Activated T-helper 1 cell treated with anti-CD3 and anti-CD28 coated beads, Interleukin-12 subunit alpha, Interleukin-12 subunit beta, Interleukin-2, Interleukin-4 antibody, amounts not matched to agents 30 ng/mL and 10 ng/mL and 1 ng/mL, durations not matched to agents 14 hours and 24 hours and 36 hours (primary cell): ENCODE measurements at regions not wholly inside any gene's neighbourhood (a gene's known extent, or its start where the extent isn't known, plus 50 kb on each side); places are given as distances from the start of the nearest gene placed in this dataset.
"Not testable (repeated sequence)": the region's sequence is repeated elsewhere in the genome, so short reads cannot be mapped to it uniquely, and the experiment has no call there.

Experiments
- DNase-seq: peaks from one replicate; pipeline ENCODE4 v3.0.0; 2021; ENCODE audit warnings: low spot score
- H3K27ac Mint-ChIP-seq: one replicate; pipeline ENCODE4 v1.8.0; 2021; ENCODE audit warnings: mild to moderate bottlenecking, mixed read lengths
- H3K27me3 Mint-ChIP-seq: one replicate; pipeline ENCODE4 v1.8.0; 2022; ENCODE audit warnings: mild to moderate bottlenecking, moderate library complexity, mixed read lengths; ENCODE audit not compliant: insufficient read depth
- H3K36me3 Mint-ChIP-seq: one replicate; pipeline ENCODE4 v1.8.0; 2021; ENCODE audit warnings: low read depth, mixed read lengths
- H3K4me1 Mint-ChIP-seq: one replicate; pipeline ENCODE4 v1.8.0; 2021; ENCODE audit warnings: low read depth, mixed read lengths
- H3K4me3 Mint-ChIP-seq: one replicate; pipeline ENCODE4 v1.8.0; 2021; ENCODE audit warnings: mild to moderate bottlenecking, moderate library complexity, mixed read lengths
- H3K9me3 Mint-ChIP-seq: one replicate; pipeline ENCODE4 v1.8.0; 2021; ENCODE audit warnings: mixed read lengths
- intact Hi-C: fragments of 100-400 bp; cut with micrococcal nuclease; formaldehyde crosslinking; loops from one replicate; pipeline ENCODE4 v1.15.1; 2024

- H3K36me3 Mint-ChIP-seq, H3K27ac Mint-ChIP-seq, H3K9me3 Mint-ChIP-seq, H3K4me1 Mint-ChIP-seq, DNase-seq, H3K4me3 Mint-ChIP-seq, intact Hi-C loops, H3K27me3 Mint-ChIP-seq: not testable (repeated sequence)
Measured at GRCh38 chr5:124017321-124017720, 505.3 kb downstream of the CSNK1G3 start.

- Mint-ChIP-seq H3K27ac (no peak overlapping the region), H3K36me3 (no peaks in the 10 kb centered on the region), H3K4me1 (no peaks in the 10 kb centered on the region), H3K27me3 (no peaks in the 10 kb centered on the region), H3K9me3 (peaks cover 11% of the 10 kb centered on the region), H3K4me3 (no peak overlapping the region)
- intact Hi-C loops: no loop called here
- DNase-seq: no peak
Measured at GRCh38 chr5:124007675-124008398, 495.9 kb downstream of the CSNK1G3 start.

GRCh38 chr5:124001036-124001615, 489.1 kb downstream of the CSNK1G3 start:
- no peaks in the 10 kb centered on the region for H3K36me3 Mint-ChIP-seq
- intact Hi-C loops: no loop called here
- no peak overlapping the region for H3K4me3 Mint-ChIP-seq

GRCh38 chr5:124000538-124000937, 488.6 kb downstream of the CSNK1G3 start:
- DNase-seq: no peak
- H3K27ac Mint-ChIP-seq: no peak overlapping the region
- H3K4me1 Mint-ChIP-seq: no peaks in the 10 kb centered on the region
- intact Hi-C loops: no loop called here
- no peaks in the 10 kb centered on the region for H3K36me3 Mint-ChIP-seq
- no peaks in the 10 kb centered on the region for H3K27me3 Mint-ChIP-seq
- no peaks in the 10 kb centered on the region for H3K9me3 Mint-ChIP-seq
- no peak overlapping the region for H3K4me3 Mint-ChIP-seq

More at GRCh38 chr5:124001036-124001615, 489.1 kb downstream of the CSNK1G3 start:
- Mint-ChIP-seq H3K27ac (no peak overlapping the region), H3K27me3 (no peaks in the 10 kb centered on the region), H3K9me3 (no peaks in the 10 kb centered on the region), H3K4me1 (no peaks in the 10 kb centered on the region)
- no peak for DNase-seq

GRCh38 chr5:123997462-123998215, 485.7 kb downstream of the CSNK1G3 start:
- Mint-ChIP-seq H3K4me3 (no peak overlapping the region), H3K9me3 (no peaks in the 10 kb centered on the region), H3K36me3 (no peaks in the 10 kb centered on the region), H3K27ac (no peak overlapping the region), H3K27me3 (no peaks in the 10 kb centered on the region), H3K4me1 (no peaks in the 10 kb centered on the region)
- intact Hi-C loops: no loop called here
- no peak for DNase-seq

GRCh38 chr5:123997064-123997461, 485.1 kb downstream of the CSNK1G3 start:
- Mint-ChIP-seq H3K4me1 (no peaks in the 10 kb centered on the region), H3K4me3 (no peak overlapping the region), H3K9me3 (no peaks in the 10 kb centered on the region), H3K27ac (no peak overlapping the region), H3K36me3 (no peaks in the 10 kb centered on the region), H3K27me3 (no peaks in the 10 kb centered on the region)
- intact Hi-C loops: no loop called here
- DNase-seq: no peak

GRCh38 chr5:123992641-123993040, 480.7 kb downstream of the CSNK1G3 start:
- no peak overlapping the region for H3K27ac Mint-ChIP-seq

GRCh38 chr5:123987956-123988355, 476.0 kb downstream of the CSNK1G3 start:
- DNase-seq: no peak
- Mint-ChIP-seq H3K4me3 (no peak overlapping the region), H3K27ac (no peak overlapping the region), H3K9me3 (no peaks in the 10 kb centered on the region), H3K4me1 (no peaks in the 10 kb centered on the region), H3K36me3 (no peaks in the 10 kb centered on the region), H3K27me3 (no peaks in the 10 kb centered on the region)
- intact Hi-C loops: no loop called here

More at GRCh38 chr5:123992641-123993040, 480.7 kb downstream of the CSNK1G3 start:
- no peak for DNase-seq
- Mint-ChIP-seq H3K27me3 (no peaks in the 10 kb centered on the region), H3K4me1 (no peaks in the 10 kb centered on the region), H3K9me3 (no peaks in the 10 kb centered on the region), H3K4me3 (no peak overlapping the region), H3K36me3 (no peaks in the 10 kb centered on the region)
- intact Hi-C loops: no loop called here

- no peaks in the 10 kb centered on the region for H3K27me3 Mint-ChIP-seq
- no peak overlapping the region for H3K4me3 Mint-ChIP-seq
- intact Hi-C loops: no loop called here
- H3K4me1 Mint-ChIP-seq: no peaks in the 10 kb centered on the region
- DNase-seq: no peak
- no peaks in the 10 kb centered on the region for H3K9me3 Mint-ChIP-seq
- H3K27ac Mint-ChIP-seq: no peak overlapping the region
- H3K36me3 Mint-ChIP-seq: no peaks in the 10 kb centered on the region
Measured at GRCh38 chr5:123976379-123977033, 464.5 kb downstream of the CSNK1G3 start.

GRCh38 chr5:123975521-123975920, 463.5 kb downstream of the CSNK1G3 start:
- H3K9me3 Mint-ChIP-seq, intact Hi-C loops, H3K27me3 Mint-ChIP-seq, H3K4me1 Mint-ChIP-seq, DNase-seq, H3K4me3 Mint-ChIP-seq, H3K36me3 Mint-ChIP-seq: not testable (repeated sequence)
- H3K27ac Mint-ChIP-seq: peak overlapping the region; percentile 24

GRCh38 chr5:123966781-123967180, 454.8 kb downstream of the CSNK1G3 start:
- DNase-seq: no peak
- no peak overlapping the region for H3K27ac Mint-ChIP-seq
- H3K36me3 Mint-ChIP-seq: no peaks in the 10 kb centered on the region
- peaks cover 4% of the 10 kb centered on the region for H3K9me3 Mint-ChIP-seq
- intact Hi-C loops: no loop called here
- no peak overlapping the region for H3K4me3 Mint-ChIP-seq
- H3K27me3 Mint-ChIP-seq: no peaks in the 10 kb centered on the region
- H3K4me1 Mint-ChIP-seq: no peaks in the 10 kb centered on the region

GRCh38 chr5:123965626-123966025, 453.6 kb downstream of the CSNK1G3 start:
- Mint-ChIP-seq H3K4me3 (no peak overlapping the region), H3K36me3 (no peaks in the 10 kb centered on the region), H3K4me1 (no peaks in the 10 kb centered on the region), H3K9me3 (no peaks in the 10 kb centered on the region), H3K27me3 (no peaks in the 10 kb centered on the region), H3K27ac (no peak overlapping the region)
- intact Hi-C loops: no loop called here
- DNase-seq: no peak

GRCh38 chr5:123964884-123965283, 452.9 kb downstream of the CSNK1G3 start:
- Mint-ChIP-seq H3K4me1 (no peaks in the 10 kb centered on the region), H3K27me3 (no peaks in the 10 kb centered on the region), H3K4me3 (no peak overlapping the region), H3K36me3 (no peaks in the 10 kb centered on the region), H3K27ac (no peak overlapping the region), H3K9me3 (no peaks in the 10 kb centered on the region)
- no peak for DNase-seq
- intact Hi-C loops: no loop called here
